ENCODE measurements at regions not wholly inside any gene's neighbourhood (a gene's known extent, or its start where the extent isn't known, plus 50 kb on each side); places are given as distances from the start of the nearest gene placed in this dataset.

- TF ChIP-seq FOSL1 (IDR thresholded peaks at IDR 0.05; ENCODE audit: low read depth) (no peak), CEBPB (IDR thresholded peaks at IDR 0.05; ENCODE audit: low read depth) (no peak)
Measured at GRCh38 chr13:108083056-108083455, 132.3 kb downstream of the LIG4 start (continued).

- ATAC-seq (no peak), DNase-seq (ENCODE audit: low read depth, low spot score) (no peak)
- no peaks in the 10 kb centered on the region for H3K27me3 ChIP-seq (ENCODE audit: insufficient read depth, low read length)
- H3K36me3 ChIP-seq (ENCODE audit: control insufficient read depth in 1 of 2, insufficient read depth in 2 of 2, low read length in 2 of 2), result no peaks in the 10 kb centered on the region
- peaks cover 0 to 4% of the 10 kb centered on the region in 2 experiments; a peak in 2 of 4 replicates for H3K9me3 ChIP-seq (ENCODE audit: control insufficient read depth in 1 of 2, insufficient read depth in 1 of 2, low read depth in 1 of 2, low read length in 2 of 2)
- H3K27ac ChIP-seq (ENCODE audit: low read depth, low read length), result no peak overlapping the region
- H3K79me2 ChIP-seq (ENCODE audit: insufficient read depth, low read length), result no peaks in the 10 kb centered on the region
- BruUV-seq (replicated peaks), result no TSS peak
- H3K9me2 ChIP-seq (ENCODE audit: insufficient read depth), result no peaks in the 10 kb centered on the region
- no peaks in the 10 kb centered on the region for H3K4me1 ChIP-seq (ENCODE audit: control insufficient read depth in 1 of 2, insufficient read depth in 2 of 2, low read length in 2 of 2)
- RAD21 ChIA-PET (ENCODE audit: low non-redundant PET in 1 of 2, low total read pairs in 2 of 2, uncharacterized antibody in 2 of 2, unreplicated experiment in 2 of 2), result no interaction called here
- no peaks in the 10 kb centered on the region for H4K20me1 ChIP-seq (ENCODE audit: insufficient read depth)
- H3K9ac ChIP-seq (ENCODE audit: low read length), result no peak overlapping the region
- intact Hi-C loops (cut with micrococcal nuclease), result no loop called here
- POLR2A ChIA-PET, result no interaction called here
- TF ChIP-seq EZH2phosphoT487 (IDR thresholded peaks at IDR 0.05; ENCODE audit: borderline replicate concordance) (no peak), YY1 (IDR thresholded peaks at IDR 0.05; ENCODE audit: extremely low read depth, insufficient replicate concordance, low read depth, low read length) (no peak), ZNF274 (IDR thresholded peaks at IDR 0.05; ENCODE audit: low read depth, low read length) (no peak), CBX3 (IDR thresholded peaks at IDR 0.05; ENCODE audit: low read depth) (no peak), SP1 (IDR thresholded peaks at IDR 0.05; ENCODE audit: low read depth) (no peak), ZFX (IDR thresholded peaks at IDR 0.05) (no peak), RAD21 (IDR thresholded peaks at IDR 0.05; ENCODE audit: low read depth) (no peak), REST (IDR thresholded peaks at IDR 0.05; ENCODE audit: low read depth) (no peak), EZH2 (IDR thresholded peaks at IDR 0.05) (no peak), SIN3A (IDR thresholded peaks at IDR 0.05; ENCODE audit: low read depth) (no peak), TCF7L2 (IDR thresholded peaks at IDR 0.05; ENCODE audit: borderline replicate concordance, extremely low read depth, insufficient read depth, insufficient read length) (no peak)
- H3K4me3 ChIP-seq (replicated peaks in 1 of 2; ENCODE audit: low read depth in 1 of 2, low read length in 2 of 2), result no peak overlapping the region
- CTCF ChIA-PET, result no interaction called here
- no peak overlapping the region for H3K4me2 ChIP-seq (ENCODE audit: low read length)
- H2AFZ ChIP-seq (ENCODE audit: low read depth, low read length, poor library complexity, severe bottlenecking), result no peak overlapping the region
Measured at GRCh38 chr13:108082481-108082880, 132.9 kb downstream of the LIG4 start.
